OCI-LY7 (cell line): ENCODE measurements at regions not wholly inside any gene's neighbourhood (a gene's known extent, or its start where the extent isn't known, plus 50 kb on each side); places are given as distances from the start of the nearest gene placed in this dataset.

ENCODE experiments used
- BruUV-seq: library from RNA; stranded (reverse); fragments of 400-500 nt; replicated peaks from 2 replicates; lab custom pipeline; 2021; lab: Mats Ljungman, UMichigan
- CTCF ChIA-PET: fragments of 300-600 bp; sonication (Branson Sonifier 250); formaldehyde crosslinking; loops from one replicate; lab custom pipeline; 2022; ENCODE audit warnings: antibody characterized with exemption; ENCODE audit not compliant: unreplicated experiment; lab: Charles Lee
- POLR2A ChIA-PET: fragments of 300-600 bp; sonication (Branson Sonifier 250); formaldehyde crosslinking; loops from one replicate; lab custom pipeline; 2022; ENCODE audit warnings: antibody characterized with exemption; lab: Charles Lee
- DNase-seq: peaks from one replicate; pipeline ENCODE4 v3.0.0-alpha.2; 2015; ENCODE audit warnings: low spot score
- H2AFZ ChIP-seq: fragments of 200-600 bp; sonication (generic), shearing (Covaris generic); 2 replicates; pipeline ENCODE4 v1.6.1; 2014; ENCODE audit warnings: mild to moderate bottlenecking, antibody characterized with exemption, low read length, moderate library complexity
- H3K27ac ChIP-seq: fragments of 200-600 bp; sonication (generic); 2 replicates; pipeline ENCODE4 v1.5.1; 2014; ENCODE audit warnings: mixed run types, low read depth, mild to moderate bottlenecking, moderate library complexity, low read length, inconsistent platforms; ENCODE audit not compliant: poor library complexity, severe bottlenecking
- H3K36me3 ChIP-seq: fragments of 200-600 bp; sonication (generic); 2 replicates; pipeline ENCODE4 v1.6.1; 2014; ENCODE audit warnings: mild to moderate bottlenecking, antibody characterized with exemption, low read length, moderate library complexity, mixed read lengths; ENCODE audit not compliant: insufficient read depth
- H3K4me1 ChIP-seq: fragments of 200-600 bp; sonication (generic); 2 replicates; pipeline ENCODE4 v1.5.1; 2014; ENCODE audit warnings: mild to moderate bottlenecking, low read length; ENCODE audit not compliant: insufficient read depth, poor library complexity, severe bottlenecking
- H3K4me2 ChIP-seq: fragments of 200-600 bp; sonication (generic); 2 replicates; pipeline ENCODE4 v1.6.1; 2014; ENCODE audit warnings: mild to moderate bottlenecking, low read length
- H3K4me3 ChIP-seq: fragments of 200-600 bp; sonication (generic); 2 replicates; pipeline ENCODE4 v1.5.1; 2014; ENCODE audit warnings: mild to moderate bottlenecking, low read depth, low read length; ENCODE audit not compliant: poor library complexity, severe bottlenecking
- H3K79me2 ChIP-seq: fragments of 200-600 bp; sonication (generic); 2 replicates; pipeline ENCODE4 v1.6.1; 2016; ENCODE audit warnings: low read depth, mild to moderate bottlenecking, low read length, moderate library complexity, mixed read lengths; ENCODE audit not compliant: insufficient read depth
- H3K9me2 ChIP-seq: fragments of 200-600 bp; sonication (generic); 2 replicates; pipeline ENCODE4 v1.6.1; 2016; ENCODE audit warnings: mild to moderate bottlenecking, low read length, mixed read lengths; ENCODE audit not compliant: insufficient read depth
- H3K9me3 ChIP-seq: fragments of 200-600 bp; sonication (generic); 2 replicates; pipeline ENCODE4 v1.6.1; 2014; ENCODE audit warnings: mild to moderate bottlenecking, mixed run types, low read length, mixed read lengths
- H4K20me1 ChIP-seq: fragments of 200-600 bp; sonication (generic); 2 replicates; pipeline ENCODE4 v1.6.1; 2014; ENCODE audit warnings: mild to moderate bottlenecking, antibody characterized with exemption, low read length, moderate library complexity, mixed read lengths; ENCODE audit not compliant: insufficient read depth
- CTCF ChIP-seq: fragments of 200-600 bp; sonication (generic); conservative IDR thresholded peaks from 2 replicates; pipeline ENCODE4 v1.5.1; 2014; ENCODE audit warnings: mild to moderate bottlenecking, antibody characterized with exemption, low read length, moderate library complexity, mixed read lengths
- EZH2phosphoT487 ChIP-seq: fragments of 200-600 bp; sonication (generic); IDR thresholded peaks from 2 replicates; pipeline ENCODE4 v1.6.1; 2018; ENCODE audit warnings: low read depth, borderline replicate concordance, mild to moderate bottlenecking, mixed run types, antibody characterized with exemption, low read length, moderate library complexity, mixed read lengths
- intact Hi-C: fragments of 100-400 bp; cut with micrococcal nuclease; formaldehyde crosslinking; loops from one replicate; pipeline ENCODE4 v1.10.0; 2022; ENCODE audit not compliant: unreplicated experiment

- no peaks in the 10 kb centered on the region for H3K9me2 ChIP-seq
- H3K4me3 ChIP-seq, result no peak overlapping the region
- CTCF ChIA-PET, result no interaction called here
- no peak overlapping the region for H3K4me2 ChIP-seq
- no peaks in the 10 kb centered on the region for H3K4me1 ChIP-seq
- no TSS peak for BruUV-seq
- no peak for TF ChIP-seq CTCF
- no peak for TF ChIP-seq EZH2phosphoT487
- H3K27ac ChIP-seq, result no peak overlapping the region
- H3K79me2 ChIP-seq, result no peaks in the 10 kb centered on the region
- no peak overlapping the region for H2AFZ ChIP-seq
- H4K20me1 ChIP-seq, result no peaks in the 10 kb centered on the region
- POLR2A ChIA-PET, result no interaction called here
- H3K9me3 ChIP-seq, result no peaks in the 10 kb centered on the region
- intact Hi-C loops, result no loop called here
- DNase-seq, result no peak
- no peaks in the 10 kb centered on the region for H3K36me3 ChIP-seq
Measured at GRCh38 chr3:157871248-157871647, 235.0 kb downstream of the SHOX2 start.

- Histone ChIP-seq H4K20me1 (no peaks in the 10 kb centered on the region), H3K9me3 (no peaks in the 10 kb centered on the region), H3K36me3 (no peaks in the 10 kb centered on the region), H3K79me2 (no peaks in the 10 kb centered on the region), H3K4me1 (no peaks in the 10 kb centered on the region), H3K4me3 (no peak overlapping the region), H3K27ac (no peak overlapping the region), H2AFZ (no peak overlapping the region), H3K4me2 (no peak overlapping the region), H3K9me2 (no peaks in the 10 kb centered on the region)
- intact Hi-C loops, result loop anchor here (5.0 kb wide), 2 partner anchors 443 to 668 kb away; no protein-coding TSS in a partner anchor
- ChIA-PET POLR2A (no interaction called here), CTCF (no interaction called here)
- BruUV-seq, result no TSS peak
- no peak for TF ChIP-seq CTCF
- no peak for TF ChIP-seq EZH2phosphoT487
- no peak for DNase-seq
Measured at GRCh38 chr3:157868946-157869345, 237.3 kb downstream of the SHOX2 start.

- intact Hi-C loops, result loop anchor here (5.0 kb wide), 2 partner anchors 444 to 669 kb away; no protein-coding TSS in a partner anchor
- Histone ChIP-seq H3K79me2 (no peaks in the 10 kb centered on the region), H2AFZ (no peak overlapping the region), H3K4me1 (no peaks in the 10 kb centered on the region), H3K36me3 (no peaks in the 10 kb centered on the region), H4K20me1 (no peaks in the 10 kb centered on the region), H3K4me2 (no peak overlapping the region), H3K27ac (no peak overlapping the region), H3K9me2 (no peaks in the 10 kb centered on the region), H3K9me3 (no peaks in the 10 kb centered on the region), H3K4me3 (no peak overlapping the region)
- no peak for TF ChIP-seq CTCF
- ChIA-PET CTCF (no interaction called here), POLR2A (no interaction called here)
- no peak for DNase-seq
- BruUV-seq, result no TSS peak
Measured at GRCh38 chr3:157868196-157868595, 238.0 kb downstream of the SHOX2 start.
